Occipital lobe (tissue), 2 donors: ENCODE measurements at regions not wholly inside any gene's neighbourhood (a gene's known extent, or its start where the extent isn't known, plus 50 kb on each side); places are given as distances from the start of the nearest gene placed in this dataset. TPM values are rescaled to one million over a fixed set of nuclear protein-coding genes. Genes with fewer than 3 reads are reported as not detected.

ENCODE experiments used
- DNase-seq: peaks from one replicate; lab custom pipeline; 2025; lab: John Stamatoyannopoulos, UW
- small RNA-seq: library from RNA; depleted of rRNA; stranded (forward); fragments of <200 nt; gene quantifications from one replicate; pipeline ENCODE3, GENCODE V24; 2014

DNA sequence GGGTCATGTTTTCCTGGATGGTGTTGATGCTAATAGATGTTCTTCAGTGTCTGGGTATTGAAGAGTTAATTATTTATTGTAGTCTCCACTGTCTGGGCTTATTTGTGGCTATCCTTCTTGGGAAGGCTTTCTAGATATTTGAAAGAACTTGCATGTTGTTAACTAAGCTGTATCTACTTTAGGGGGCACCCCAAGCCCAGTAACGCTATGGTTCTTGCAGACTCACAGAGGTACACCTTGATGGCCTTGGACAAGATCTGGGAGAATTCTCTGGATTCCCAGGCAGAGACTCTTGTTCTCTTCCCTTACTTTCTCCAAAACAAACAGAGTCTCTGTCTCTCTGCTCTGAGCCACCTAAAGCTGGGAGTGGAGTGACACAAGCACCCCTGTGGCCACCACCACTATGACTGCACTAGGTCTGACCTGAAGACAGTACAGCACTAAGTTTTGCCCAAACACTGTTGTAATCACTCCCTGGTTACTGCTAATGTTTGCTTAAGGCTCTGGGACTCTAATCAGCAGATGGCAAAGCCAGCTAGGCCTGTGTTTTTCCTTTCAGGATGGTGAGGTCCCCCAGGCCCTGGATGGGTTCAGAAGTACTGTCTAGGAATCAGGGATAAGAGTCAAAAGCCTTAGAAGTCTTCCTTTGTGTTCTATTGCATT is 76.5 kb upstream of the C1orf21 start:
- DNase-seq, result no peak

DNA sequence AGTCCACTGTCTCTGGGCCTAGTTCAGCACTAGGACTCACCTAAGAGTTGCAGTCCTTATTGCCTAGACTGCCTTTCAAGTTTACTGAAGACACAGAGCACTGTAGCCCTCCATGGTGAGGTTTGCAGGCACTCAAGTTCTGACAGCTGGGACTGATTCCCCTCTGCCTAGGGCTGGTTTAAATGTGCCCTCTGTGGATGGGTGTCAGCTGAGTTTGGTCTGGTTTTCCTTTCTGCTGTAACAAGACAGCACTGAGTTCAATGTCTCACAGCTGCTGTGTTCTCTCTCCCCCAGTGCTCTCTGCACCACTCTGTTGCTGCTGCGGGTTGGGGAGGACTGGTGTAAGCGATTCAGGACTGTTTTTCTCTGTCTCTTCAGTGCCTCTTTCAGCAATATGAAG is 75.2 kb upstream of the C1orf21 start:
- no peak for DNase-seq

DNA sequence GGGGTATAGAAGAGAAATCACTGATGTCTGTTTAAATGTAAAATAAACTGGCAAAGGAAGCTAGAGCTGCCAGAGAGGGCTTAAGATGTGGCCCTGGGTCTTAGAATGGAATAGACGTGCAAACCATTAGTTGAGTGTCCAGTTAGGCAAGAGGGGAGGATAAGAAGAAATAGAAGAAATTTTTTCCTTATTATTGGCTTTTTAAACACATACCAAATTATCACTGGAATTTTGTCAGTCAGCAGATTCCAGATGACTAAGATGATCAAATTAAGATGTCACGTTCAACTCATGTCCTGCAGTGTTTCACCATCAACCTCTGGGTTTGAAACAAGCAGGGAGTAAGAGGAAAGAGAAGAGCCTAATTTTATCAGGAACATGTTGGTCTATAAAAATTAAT is 71.6 kb upstream of the C1orf21 start:
- no peak for DNase-seq

DNA sequence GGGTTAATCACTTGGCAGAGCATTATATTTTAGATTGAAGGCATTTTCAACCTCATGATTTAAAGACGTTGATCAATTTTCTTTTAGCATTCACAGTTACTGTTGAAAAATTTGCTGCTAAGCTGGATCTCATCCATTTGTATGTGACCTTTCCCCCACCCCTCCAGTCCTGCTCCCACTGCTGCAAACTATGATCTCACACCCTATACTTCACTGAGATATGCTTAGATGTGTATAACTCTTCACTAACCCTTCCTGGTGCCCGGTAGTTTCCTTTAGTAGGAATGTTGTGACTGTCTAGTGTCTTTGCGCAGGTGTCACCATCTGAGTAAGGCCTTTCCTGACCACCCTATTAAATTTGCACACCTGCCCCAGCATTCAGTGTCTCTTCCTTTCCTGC is 67.0 kb upstream of the C1orf21 start:
- DNase-seq, result no peak

DNA sequence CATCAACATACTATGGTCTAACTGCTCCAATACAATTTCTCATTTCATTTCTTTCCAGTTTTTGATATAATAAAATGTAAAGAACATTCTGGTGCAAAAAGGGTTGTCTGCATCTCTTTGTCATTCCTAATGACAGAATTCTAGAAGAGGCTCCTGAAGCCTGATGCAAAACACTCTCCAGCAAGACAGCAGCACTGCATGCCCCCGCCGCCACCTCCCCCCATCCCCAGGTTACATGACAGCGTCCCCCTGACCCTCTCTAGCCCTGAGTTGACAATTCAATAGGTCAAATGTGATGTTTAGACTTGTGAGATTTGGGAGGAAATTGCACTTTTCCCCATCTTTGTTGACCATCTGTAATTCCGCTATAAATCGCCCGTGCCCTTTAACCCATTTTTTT is 64.6 kb upstream of the C1orf21 start:
- no peak for DNase-seq

DNA sequence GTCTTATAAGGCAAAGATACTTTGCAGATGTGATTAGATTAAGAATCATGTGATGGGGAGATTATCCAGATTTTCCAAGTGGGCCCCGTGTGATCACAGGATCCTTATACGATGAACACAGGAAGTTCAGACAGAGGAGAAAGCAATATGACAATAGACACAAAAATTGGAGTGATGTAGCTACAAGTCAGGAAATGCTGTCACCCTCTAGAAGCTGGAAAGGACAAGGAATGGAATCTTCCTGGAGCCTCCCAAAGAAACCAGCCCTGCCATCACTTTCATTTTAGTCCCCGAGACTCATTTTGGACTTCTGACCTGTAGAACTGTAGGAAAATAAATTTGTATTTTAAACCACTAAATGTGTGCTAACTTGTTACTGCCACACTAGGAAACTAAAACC is 61.9 kb upstream of the C1orf21 start:
- no peak for DNase-seq

DNA sequence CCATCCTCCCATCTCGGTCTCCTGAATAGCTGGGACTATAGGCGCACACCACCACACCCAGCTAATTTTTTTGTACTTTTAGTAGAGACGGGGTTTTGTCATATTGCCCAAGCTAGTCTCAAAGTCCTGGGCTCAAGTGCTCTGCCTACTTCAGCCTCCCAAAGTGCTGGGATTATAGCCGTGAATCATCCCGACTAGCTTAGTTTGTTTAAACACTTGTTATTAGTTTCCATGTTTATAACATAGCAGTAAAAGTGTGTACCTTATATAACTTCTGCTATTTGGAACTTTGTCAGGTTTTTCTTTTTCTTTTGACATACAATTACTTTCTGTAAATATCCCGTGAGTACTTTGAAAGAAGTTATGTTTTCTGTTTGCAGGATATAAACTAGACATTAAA is 60.6 kb upstream of the C1orf21 start:
- no peak for DNase-seq

DNA sequence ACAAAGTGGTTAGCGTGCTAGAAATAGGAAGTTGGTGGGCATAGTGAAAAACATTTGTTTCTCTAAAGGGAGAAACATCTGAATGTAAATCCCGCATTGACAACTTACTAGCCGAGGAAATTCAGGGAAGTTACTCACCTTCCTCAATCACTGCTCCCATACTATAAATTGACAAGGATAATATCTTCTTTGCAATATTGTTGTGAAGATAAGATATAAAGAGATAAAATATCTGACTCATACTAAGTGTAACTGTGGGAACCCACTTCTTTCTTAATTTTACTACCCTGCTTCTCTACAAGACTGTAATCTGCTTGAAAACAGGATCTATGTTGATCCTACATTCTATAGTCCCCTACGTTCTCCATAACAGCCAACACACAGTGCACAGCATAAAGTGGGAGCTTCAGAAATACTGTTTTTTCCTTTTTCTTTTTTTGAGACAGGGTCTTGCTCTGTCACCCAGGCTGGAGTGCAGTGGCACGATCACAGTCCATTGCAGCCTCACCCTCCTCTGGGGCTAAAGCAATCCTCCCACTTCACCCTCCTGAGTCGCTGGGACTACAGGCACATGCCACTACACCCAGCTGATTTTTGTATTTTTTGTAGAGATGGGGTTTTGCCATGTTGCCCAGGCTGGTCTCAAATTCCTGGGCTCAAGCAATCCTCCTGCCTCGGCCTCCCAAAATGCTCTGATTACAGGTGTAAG is 57.4 kb upstream of the C1orf21 start:
- DNase-seq, result no peak

DNA sequence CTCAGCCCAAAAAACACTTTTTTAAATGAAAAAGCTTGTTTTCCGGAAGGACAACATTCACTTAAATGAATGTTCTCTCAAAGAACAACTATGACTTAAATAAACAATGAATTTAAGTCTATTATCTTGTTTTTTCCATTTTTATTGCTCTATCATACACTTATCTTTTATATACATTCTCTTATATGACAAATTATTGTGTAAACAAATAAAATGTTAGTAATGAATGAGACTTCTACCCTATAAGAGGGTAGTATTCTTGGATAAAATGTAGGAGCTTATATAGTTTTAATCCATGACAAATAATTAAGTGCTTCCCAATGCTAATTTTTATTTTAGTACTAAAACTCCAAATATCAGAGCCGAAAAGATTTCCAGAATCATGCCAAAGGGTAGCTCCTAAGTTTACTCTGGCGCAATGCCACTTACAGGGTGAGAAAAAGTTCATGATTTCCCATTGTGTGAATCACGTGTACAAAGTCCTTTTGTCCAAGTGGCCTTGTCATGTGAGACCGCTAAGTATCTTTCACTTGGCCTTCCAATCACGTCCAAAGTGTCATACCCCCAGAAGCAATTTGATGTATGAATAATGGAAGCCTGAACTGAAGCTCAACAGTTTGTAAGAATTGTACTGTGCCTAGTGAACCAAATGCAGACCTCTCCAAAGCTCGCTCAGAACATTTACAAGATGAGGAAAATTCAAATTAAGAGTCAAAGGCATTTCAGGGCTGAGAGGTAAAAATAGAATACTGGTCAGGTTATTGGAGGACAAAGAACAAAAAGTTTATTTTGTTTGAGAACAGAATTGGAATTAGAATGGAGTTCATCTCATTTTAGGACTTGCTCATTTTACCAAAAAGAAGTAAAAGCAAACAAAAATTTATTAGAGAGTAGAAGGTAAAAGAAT is 56.6 kb upstream of the C1orf21 start:
- no peak for DNase-seq

DNA sequence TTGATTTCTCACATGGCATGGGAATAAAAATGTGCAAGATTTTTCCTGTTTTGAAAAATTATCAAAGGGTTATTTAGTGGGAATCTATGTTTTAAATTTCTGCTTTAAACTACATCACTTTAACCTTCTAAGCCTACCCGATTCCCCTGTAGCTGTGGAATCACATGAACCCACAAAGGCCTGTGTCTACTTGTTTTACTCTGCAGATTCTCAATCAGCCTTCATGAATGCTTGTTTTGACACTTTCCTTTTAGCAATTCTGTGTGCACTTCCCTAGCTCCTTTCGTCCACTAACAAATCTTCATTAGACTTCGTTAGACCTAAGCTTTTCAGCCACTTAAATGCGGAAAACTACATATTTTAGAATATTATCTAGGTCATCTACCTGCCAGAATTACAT is 56.0 kb upstream of the C1orf21 start:
- no peak for DNase-seq

Small RNA genes lying in the stretch of these regions (small RNA-seq; reads per million reads assigned to genes)
- not detected for gene RF00019
